Activated T-cell treated with anti-CD3 and anti-CD28 coated beads, Interleukin-2, amount 50 U/mL, for 1 hour (primary cell): ENCODE measurements at regions not wholly inside any gene's neighbourhood (a gene's known extent, or its start where the extent isn't known, plus 50 kb on each side); places are given as distances from the start of the nearest gene placed in this dataset.
"Not testable (repeated sequence)": the region's sequence is repeated elsewhere in the genome, so short reads cannot be mapped to it uniquely, and the experiment has no call there.

ENCODE experiments used
- DNase-seq: peaks from one replicate; pipeline ENCODE4 v3.0.0-alpha.2; 2020

GRCh38 chr5:30455484-30455883 is 738.0 kb upstream of the CDH6 start:
- not testable (repeated sequence) for DNase-seq

- no peak for DNase-seq
Measured at GRCh38 chr5:30453168-30453567, 740.3 kb upstream of the CDH6 start.

DNA sequence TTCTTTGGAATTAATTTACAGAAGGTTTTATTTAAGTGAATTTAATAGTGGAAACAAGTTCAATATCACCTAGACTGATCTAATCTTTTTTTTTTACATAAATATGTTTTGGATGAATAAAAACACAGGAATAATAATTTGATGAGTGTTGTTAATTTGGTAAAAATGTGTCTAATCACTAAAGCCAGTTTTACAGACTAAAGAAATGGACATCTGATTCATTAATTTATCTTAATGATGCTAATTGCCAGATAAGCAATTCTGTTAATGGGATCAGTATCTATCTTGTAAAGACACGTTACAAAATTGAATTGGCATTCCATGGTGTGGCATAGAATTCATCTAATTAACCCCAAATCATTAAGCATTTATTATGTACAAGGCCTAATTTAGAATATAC is 743.3 kb upstream of the CDH6 start:
- DNase-seq: no peak

- DNase-seq: no peak
Measured at GRCh38 chr5:30447431-30447830, 746.1 kb upstream of the CDH6 start.

DNA sequence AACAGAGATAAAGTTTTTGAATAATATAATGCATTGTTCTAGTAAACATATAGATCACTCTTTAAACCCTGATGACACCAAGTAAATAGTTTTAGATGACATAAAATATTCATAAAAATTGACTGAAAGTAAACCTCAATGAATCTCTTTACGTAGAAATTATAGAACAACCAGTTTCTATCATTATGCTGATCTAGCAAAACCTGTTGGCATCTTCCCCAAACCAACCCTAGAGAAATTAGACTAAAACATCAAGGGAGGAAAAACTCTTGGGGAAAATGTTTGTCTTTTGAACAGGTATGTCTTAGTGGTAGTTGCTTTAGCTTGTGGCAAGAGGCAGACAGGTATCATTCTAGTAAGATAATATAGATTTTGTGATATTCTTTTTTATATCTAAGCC is 747.0 kb upstream of the CDH6 start:
- DNase-seq: no peak

DNA sequence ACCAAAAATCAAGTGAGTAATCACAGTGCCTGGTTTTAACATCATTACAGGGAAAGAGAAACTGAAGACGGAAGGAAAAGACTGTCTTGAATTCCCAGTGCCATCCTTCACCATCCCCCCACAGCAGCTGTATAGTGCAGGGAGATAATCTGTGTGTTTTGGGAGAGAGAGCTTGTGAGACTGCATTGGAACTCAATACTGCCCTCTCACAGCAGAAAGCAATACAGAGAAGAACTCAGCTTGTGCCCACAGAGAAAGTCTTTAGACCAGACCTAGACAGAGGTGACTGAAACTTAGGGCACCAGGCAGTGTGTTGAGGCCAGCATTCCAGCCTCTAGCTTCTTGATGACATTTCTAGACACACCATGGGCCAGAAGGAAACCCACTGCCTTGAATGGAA is 754.7 kb upstream of the CDH6 start:
- no peak for DNase-seq

DNA sequence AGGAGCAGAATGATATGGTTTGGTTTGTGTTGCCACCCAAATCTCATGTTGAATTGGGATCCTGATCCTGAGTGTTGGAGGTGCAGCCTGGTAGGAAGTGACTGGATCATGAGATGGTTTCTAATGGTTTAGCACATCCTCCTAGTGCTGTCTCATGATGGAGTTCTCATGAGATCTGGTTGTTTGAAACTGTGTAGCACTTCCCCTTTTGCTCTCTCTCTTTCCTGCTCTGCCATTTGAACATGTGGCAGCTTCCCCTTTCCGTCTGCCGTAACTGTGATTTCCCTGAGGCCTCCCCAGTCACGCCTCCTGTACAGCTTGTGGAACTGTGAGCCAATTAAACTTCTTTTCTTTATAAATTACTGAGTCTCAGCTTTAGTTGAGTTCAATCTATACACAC is 756.8 kb upstream of the CDH6 start:
- no peak for DNase-seq

GRCh38 chr5:30428866-30429407 is 764.5 kb upstream of the CDH6 start:
- DNase-seq: not testable (repeated sequence)

- no peak for DNase-seq
Measured at GRCh38 chr5:30414078-30414477, 779.4 kb upstream of the CDH6 start.

DNA sequence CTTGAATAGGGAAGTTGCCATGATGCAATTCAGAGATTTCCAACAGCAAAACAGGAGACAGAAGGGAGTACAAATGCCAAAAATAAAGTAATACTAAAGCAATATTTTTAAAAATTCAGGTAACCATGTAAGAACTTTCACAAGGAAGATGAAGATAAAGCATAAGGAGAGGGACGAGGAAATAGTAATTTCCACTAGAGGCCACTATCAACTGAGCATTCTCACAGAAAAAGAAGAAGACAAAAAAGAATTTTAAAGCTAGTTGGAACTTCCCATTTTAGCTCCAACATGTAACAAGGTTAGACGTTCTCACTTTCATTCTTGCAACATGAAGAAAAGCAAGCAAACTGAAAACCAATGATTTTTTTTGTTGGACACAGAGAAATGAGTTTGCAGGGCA is 779.9 kb upstream of the CDH6 start:
- no peak for DNase-seq

GRCh38 chr5:30405821-30406220 is 787.7 kb upstream of the CDH6 start:
- no peak for DNase-seq

GRCh38 chr5:30401479-30402058 is 791.9 kb upstream of the CDH6 start:
- DNase-seq: no peak

- no peak for DNase-seq
Measured at GRCh38 chr5:30398423-30398822, 795.1 kb upstream of the CDH6 start.

GRCh38 chr5:30392897-30393296 is 800.6 kb upstream of the CDH6 start:
- no peak for DNase-seq

DNA sequence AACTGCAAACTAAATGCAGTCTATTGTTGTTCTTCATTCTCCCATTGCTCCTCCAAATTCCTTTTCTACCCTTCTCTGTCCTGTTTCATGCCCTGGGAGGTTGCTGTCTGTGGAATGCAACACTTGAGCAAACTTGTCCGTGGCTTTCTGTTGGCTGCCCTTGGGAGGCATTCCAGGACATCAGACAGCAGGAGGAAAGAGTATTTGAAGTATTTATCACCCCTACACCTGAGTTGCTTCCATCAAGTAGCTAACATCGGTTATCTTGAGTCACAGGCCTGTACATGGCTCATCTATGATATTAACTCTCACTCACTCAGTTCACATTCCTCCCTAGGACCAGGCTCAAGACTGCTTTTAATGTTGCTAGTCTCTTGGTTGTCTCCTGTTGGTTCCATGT is 803.4 kb upstream of the CDH6 start:
- no peak for DNase-seq

- no peak for DNase-seq
Measured at GRCh38 chr5:30387974-30388632, 805.4 kb upstream of the CDH6 start.

- no peak for DNase-seq
Measured at GRCh38 chr5:30385754-30386153, 807.7 kb upstream of the CDH6 start.

GRCh38 chr5:30384171-30384570 is 809.3 kb upstream of the CDH6 start:
- DNase-seq: no peak

- DNase-seq: no peak
Measured at GRCh38 chr5:30380228-30380627, 813.3 kb upstream of the CDH6 start.

DNA sequence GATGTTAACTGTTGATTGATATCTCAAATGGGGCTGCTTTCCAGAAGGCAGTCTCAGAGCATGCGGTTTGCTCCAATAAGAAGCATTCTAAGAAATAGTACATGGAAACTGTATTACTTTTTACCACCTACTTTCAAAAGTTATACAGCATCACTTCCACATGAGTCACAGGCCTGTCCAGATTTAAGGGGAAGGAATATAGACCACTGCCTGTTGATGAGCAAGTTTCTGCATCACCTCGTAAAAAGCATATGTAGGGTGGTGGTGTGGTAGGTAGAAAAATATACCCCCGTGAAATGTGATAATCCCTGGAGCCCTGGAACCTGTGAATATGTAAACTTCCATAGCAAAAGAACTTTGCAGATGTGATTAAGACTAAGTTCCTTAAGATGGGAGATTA is 816.6 kb upstream of the CDH6 start:
- DNase-seq: no peak

- no peak for DNase-seq
Measured at GRCh38 chr5:30368064-30368463, 825.4 kb upstream of the CDH6 start.

GRCh38 chr5:30365031-30365430 is 828.5 kb upstream of the CDH6 start:
- DNase-seq: not testable (repeated sequence)

DNA sequence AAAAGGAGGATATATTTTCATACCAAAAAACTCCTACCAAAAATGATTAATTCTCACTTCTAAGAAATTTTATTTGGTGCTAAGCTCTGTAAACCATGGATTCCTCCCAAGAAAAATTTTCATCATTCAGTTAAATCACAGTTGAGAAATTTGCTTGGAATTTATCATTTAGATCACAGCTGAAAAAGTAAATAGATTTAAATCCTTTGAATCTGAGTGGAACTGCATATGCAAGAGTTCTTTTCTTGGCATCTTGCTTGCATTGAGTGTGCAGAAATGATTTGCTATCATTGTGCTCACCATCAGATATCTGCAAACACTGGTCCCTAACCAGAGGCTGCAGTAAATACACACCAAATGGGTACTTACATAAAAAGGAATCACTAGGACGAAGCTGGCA is 836.1 kb upstream of the CDH6 start:
- DNase-seq: no peak

- no peak for DNase-seq
Measured at GRCh38 chr5:30355675-30356074, 837.8 kb upstream of the CDH6 start.

GRCh38 chr5:30347858-30348257 is 845.6 kb upstream of the CDH6 start:
- DNase-seq: no peak
